Cardiac septum (tissue), 1 donor: ENCODE measurements at regions not wholly inside any gene's neighbourhood (a gene's known extent, or its start where the extent isn't known, plus 50 kb on each side); places are given as distances from the start of the nearest gene placed in this dataset.
"Not testable (repeated sequence)": the region's sequence is repeated elsewhere in the genome, so short reads cannot be mapped to it uniquely, and the experiment has no call there.

ENCODE experiments used
- DNase-seq: peaks from one replicate; pipeline ENCODE4 v3.0.0-alpha.2; 2020; ENCODE audit warnings: low spot score
- intact Hi-C: fragments of 100-400 bp; cut with DNase I; formaldehyde crosslinking; loops from one replicate; pipeline ENCODE4 v1.14.0; 2022
- donor health status: DM: no; HTN: no; CAD: no.

- intact Hi-C loops, DNase-seq: not testable (repeated sequence)
Observed at GRCh38 chr9:104394901-104395300, 109.2 kb upstream of the OR13F1 start.

DNA sequence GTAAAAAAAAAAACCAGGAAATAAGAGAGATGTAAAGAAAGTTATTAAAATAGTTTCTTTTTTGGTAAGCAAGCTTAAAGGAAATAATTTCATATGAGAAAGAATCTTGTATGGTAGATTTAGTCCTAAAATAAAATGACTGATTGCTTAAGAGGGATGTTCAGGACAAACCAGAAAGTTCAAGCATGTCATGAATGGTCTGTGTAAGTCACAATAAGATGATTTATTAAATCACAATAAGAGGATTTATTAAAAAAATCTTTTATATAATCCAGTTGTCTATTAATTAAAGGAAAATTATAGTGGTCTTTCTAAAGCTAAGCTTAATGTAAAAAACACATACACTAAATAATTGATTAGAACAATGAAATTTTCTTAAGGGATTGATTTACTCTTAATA lies 91.8 kb upstream of the OR13F1 start:
- no peak for DNase-seq
- intact Hi-C loops = no loop called here

DNA sequence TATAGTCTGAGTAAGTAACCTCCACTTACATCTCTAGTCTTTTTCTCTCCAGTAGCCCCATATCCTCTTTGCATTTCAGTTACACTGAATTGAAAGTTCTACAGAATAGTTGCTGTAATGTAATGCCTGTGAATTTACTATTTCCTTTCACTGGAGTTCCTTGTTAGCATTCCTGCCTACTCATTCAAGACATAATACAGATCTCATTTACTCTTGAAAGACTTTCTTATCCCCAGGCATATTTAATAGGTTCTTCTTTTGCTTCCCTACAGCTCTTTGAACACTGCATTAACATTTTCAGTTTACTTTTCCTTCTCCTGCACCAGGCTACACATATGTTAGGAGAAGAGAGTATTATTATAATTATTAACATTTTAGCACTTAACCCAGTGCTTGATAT lies 87.6 kb upstream of the OR13F1 start:
- no peak for DNase-seq
- intact Hi-C loops = no loop called here

DNA sequence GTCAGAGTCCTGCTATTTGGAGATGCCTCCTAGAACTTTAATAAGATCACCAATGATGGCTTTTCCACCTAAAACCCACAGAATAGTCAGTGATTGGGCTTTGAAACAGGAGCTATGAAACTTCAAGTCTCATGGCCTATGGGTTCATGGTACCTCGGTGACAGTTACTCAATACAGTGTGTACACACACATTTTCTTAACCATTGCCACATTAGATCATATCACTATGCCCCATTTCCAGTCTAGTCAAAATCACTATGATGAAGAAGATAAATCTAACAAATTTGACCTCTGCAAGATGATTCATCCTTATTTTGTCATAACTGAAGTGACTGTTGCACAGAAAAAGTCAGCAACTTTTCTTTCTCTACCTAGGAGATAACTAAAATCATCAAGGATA lies 86.8 kb upstream of the OR13F1 start:
- no peak for DNase-seq

GRCh38 chr9:104429031-104429546 lies 75.0 kb upstream of the OR13F1 start:
- intact Hi-C loops = no loop called here
- DNase-seq = no peak

More for the DNA sequence above, 86.8 kb upstream of the OR13F1 start:
- intact Hi-C loops = no loop called here

GRCh38 chr9:104435059-104435458 lies 69.0 kb upstream of the OR13F1 start:
- no peak for DNase-seq
- intact Hi-C loops = no loop called here

DNA sequence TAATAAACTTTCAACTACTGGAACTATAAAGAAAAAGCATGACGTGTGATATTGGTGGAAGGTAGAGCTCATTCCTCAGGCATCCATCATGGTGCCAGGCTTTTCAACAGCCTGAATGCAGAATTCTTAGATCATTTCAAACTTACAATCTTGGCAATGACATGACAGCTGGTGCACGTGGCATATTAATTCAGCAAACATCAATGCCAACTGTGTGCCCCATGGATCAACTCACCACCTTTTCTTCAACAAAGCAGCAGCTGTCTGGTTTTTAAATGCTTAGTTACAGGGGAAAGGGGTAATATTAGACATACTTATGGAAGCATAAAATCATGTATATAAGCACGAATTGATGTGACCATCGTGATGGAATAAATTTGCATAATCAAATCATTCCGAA lies 56.0 kb upstream of the OR13F1 start:
- intact Hi-C loops = no loop called here
- no peak for DNase-seq
